IMR-90 (cell line): ENCODE measurements at regions not wholly inside any gene's neighbourhood (a gene's known extent, or its start where the extent isn't known, plus 50 kb on each side); places are given as distances from the start of the nearest gene placed in this dataset.

ENCODE experiments used
- ATAC-seq: fragments of 200-7000 bp; cut with Tn5 transposase; 2 replicates; pipeline ENCODE4 v1.9.1; 2020; ENCODE audit warnings: low read depth, mild to moderate bottlenecking, moderate library complexity
- BruUV-seq: library from RNA; stranded (reverse); fragments of 400-500 nt; replicated peaks from 2 replicates; lab custom pipeline; 2021; lab: Mats Ljungman, UMichigan
- CTCF ChIA-PET: fragments of 300-600 bp; formaldehyde crosslinking; extraction: SDS; loops from one replicate; lab custom pipeline; 2021; ENCODE audit warnings: antibody characterized with exemption; lab: Yijun Ruan, JAX
- POLR2A ChIA-PET: fragments of 300-600 bp; sonication (Branson Sonifier 250); formaldehyde crosslinking; loops from one replicate; lab custom pipeline; 2022; ENCODE audit warnings: antibody characterized with exemption; ENCODE audit not compliant: unreplicated experiment; lab: Charles Lee
- DNase-seq: peaks from one replicate; pipeline ENCODE4 v3.0.0; 2013
- H2AFZ ChIP-seq: replicated peaks from 2 replicates; pipeline ENCODE3; 2013; ENCODE audit warnings: low read length, mild to moderate bottlenecking; ENCODE audit not compliant: poor library complexity
- H2AK5ac ChIP-seq: 2 replicates; pipeline ENCODE4 v1.6.1; 2013; ENCODE audit warnings: low read depth, low read length, inconsistent platforms
- H2AK9ac ChIP-seq: replicated peaks from 2 replicates; pipeline ENCODE3; 2013; ENCODE audit warnings: mild to moderate bottlenecking, low read depth, low read length, moderate library complexity; ENCODE audit not compliant: poor library complexity
- H2BK120ac ChIP-seq: 2 replicates; pipeline ENCODE4 v1.6.1; 2013; ENCODE audit warnings: low read depth, low read length, inconsistent platforms
- H2BK15ac ChIP-seq: 3 replicates; pipeline ENCODE4 v1.6.1; 2013; ENCODE audit warnings: low read depth, low read length, inconsistent platforms
- H2BK20ac ChIP-seq: 2 replicates; pipeline ENCODE4 v1.6.1; 2013; ENCODE audit warnings: low read depth, mild to moderate bottlenecking, inconsistent platforms, low read length, moderate library complexity
- H2BK5ac ChIP-seq: 2 replicates; pipeline ENCODE4 v1.6.1; 2013; ENCODE audit warnings: mild to moderate bottlenecking, low read depth, low read length, inconsistent platforms; ENCODE audit not compliant: poor library complexity, severe bottlenecking
- H3K14ac ChIP-seq: replicated peaks from 2 replicates; pipeline ENCODE4 v1.6.1; 2013; ENCODE audit warnings: low read depth, low read length, inconsistent platforms
- H3K18ac ChIP-seq: 2 replicates; pipeline ENCODE4 v1.6.1; 2013; ENCODE audit warnings: low read depth, low read length, control low read depth
- H3K23ac ChIP-seq: 2 replicates; pipeline ENCODE4 v1.6.1; 2013; ENCODE audit warnings: low read depth, low read length, inconsistent platforms
- H3K27ac ChIP-seq: 2 replicates; pipeline ENCODE4 v1.5.1; 2013; ENCODE audit warnings: mild to moderate bottlenecking, control low read depth, low read length; ENCODE audit not compliant: insufficient read depth
- H3K27me3 ChIP-seq: 2 replicates; pipeline ENCODE4 v1.6.1; 2013; ENCODE audit warnings: low read length; ENCODE audit not compliant: control insufficient read depth, insufficient read depth
- H3K36me3 ChIP-seq: 2 replicates; pipeline ENCODE4 v1.6.1; 2013; ENCODE audit warnings: low read length, mixed read lengths; ENCODE audit not compliant: control insufficient read depth, insufficient read depth
- H3K4ac ChIP-seq: 2 replicates; pipeline ENCODE4 v1.6.1; 2013; ENCODE audit warnings: low read depth, low read length, inconsistent platforms
- H3K4me1 ChIP-seq: 2 replicates; pipeline ENCODE4 v1.6.1; 2013; ENCODE audit warnings: low read length, mixed read lengths; ENCODE audit not compliant: control insufficient read depth, insufficient read depth
- H3K4me2 ChIP-seq: 2 replicates; pipeline ENCODE4 v1.6.1; 2013; ENCODE audit warnings: low read depth, mild to moderate bottlenecking, control low read depth, low read length, moderate library complexity
- H3K4me3 ChIP-seq: 2 replicates; pipeline ENCODE4 v1.5.1; 2013; ENCODE audit warnings: low read depth, mild to moderate bottlenecking, control low read depth, low read length, moderate library complexity; ENCODE audit not compliant: insufficient read depth
- H3K56ac ChIP-seq: 2 replicates; pipeline ENCODE4 v1.6.1; 2013; ENCODE audit warnings: low read length, inconsistent platforms; ENCODE audit not compliant: insufficient read depth; ENCODE audit errors: extremely low read depth
- H3K79me1 ChIP-seq, 2 experiments: 2 replicates each; pipeline ENCODE4 v1.6.1; 2013; ENCODE audit warnings: low read length in 2 of 2, inconsistent platforms in 1 of 2, low read depth in 1 of 2
- H3K9ac ChIP-seq: 2 replicates; pipeline ENCODE4 v1.6.1; 2013; ENCODE audit warnings: low read depth, low read length, control low read depth
- H3K9me1 ChIP-seq: 2 replicates; pipeline ENCODE4 v1.6.1; 2013; ENCODE audit warnings: low read length, inconsistent platforms; ENCODE audit not compliant: insufficient read depth
- H3K9me3 ChIP-seq: 2 replicates; pipeline ENCODE4 v1.6.1; 2013; ENCODE audit warnings: low read length; ENCODE audit not compliant: control insufficient read depth, insufficient read depth
- H4K20me1 ChIP-seq: 2 replicates; pipeline ENCODE4 v1.6.1; 2013; ENCODE audit warnings: low read length, inconsistent platforms; ENCODE audit not compliant: insufficient read depth
- H4K5ac ChIP-seq: 2 replicates; pipeline ENCODE4 v1.6.1; 2013; ENCODE audit warnings: mild to moderate bottlenecking, low read depth, low read length, control low read depth
- H4K8ac ChIP-seq, 2 experiments: 2 replicates each; pipeline ENCODE4 v1.6.1; 2013; ENCODE audit warnings: low read depth in 2 of 2, low read length in 2 of 2, control low read depth in 1 of 2, inconsistent platforms in 1 of 2
- H4K91ac ChIP-seq: 2 replicates; pipeline ENCODE4 v1.6.1; 2013; ENCODE audit warnings: low read depth, low read length, inconsistent platforms; ENCODE audit not compliant: insufficient read depth
- BHLHE40 ChIP-seq: fragments of 150-350 bp; IDR thresholded peaks from 2 replicates; pipeline ENCODE4 v1.6.1; 2016; ENCODE audit warnings: mild to moderate bottlenecking, low read depth, low read length
- CEBPB ChIP-seq: IDR thresholded peaks from 2 replicates; pipeline ENCODE4 v1.6.1; 2012; ENCODE audit warnings: low read depth, low read length, improper control_type of control experiment
- CTCF ChIP-seq: conservative IDR thresholded peaks from 2 replicates; pipeline ENCODE4 v1.5.1; 2012; ENCODE audit warnings: mild to moderate bottlenecking, low read depth, low read length, improper control_type of control experiment
- ELK1 ChIP-seq: fragments of 150-350 bp; IDR thresholded peaks from 2 replicates; pipeline ENCODE4 v1.6.1; 2016; ENCODE audit warnings: low read depth, mild to moderate bottlenecking, low read length, moderate library complexity, borderline replicate concordance
- FOS ChIP-seq: fragments of 150-350 bp; IDR thresholded peaks from 2 replicates; pipeline ENCODE4 v1.6.1; 2016; ENCODE audit warnings: low read depth, low read length
- POLR2A ChIP-seq: IDR thresholded peaks from 2 replicates; pipeline ENCODE4 v1.6.1; 2012; ENCODE audit warnings: mild to moderate bottlenecking, low read depth, low read length
- WGBS, 2 experiments: methylation state at CpG; one replicate each; pipeline versions ENCODE4 v1.1.5 to v1.1.7; 2013; ENCODE audit warnings: missing lambda C conversion rate in 2 of 2; ENCODE audit not compliant: insufficient read length in 1 of 2; ENCODE audit errors: extremely low coverage in 2 of 2; 5-methylcytosine and 5-hydroxymethylcytosine counted together
- dilution Hi-C: fragments of 300-500 bp; cut with HindIII; formaldehyde crosslinking; loops from one replicate; pipeline ENCODE4 v1.14.3; 2018; ENCODE audit warnings: low sequenced_read_pairs; ENCODE audit not compliant: unreplicated experiment
- in situ Hi-C: fragments of 300-500 bp; cut with MboI; formaldehyde crosslinking; loops from 3 replicates; pipeline ENCODE4 v1.14.3; 2019; ENCODE audit warnings: low sequenced_read_pairs, inconsistent platforms, mixed read lengths
- intact Hi-C: fragments of 100-400 bp; cut with micrococcal nuclease; formaldehyde crosslinking; loops from 2 replicates; pipeline ENCODE4 v1.10.0; 2022

GRCh38 chr2:39517622-39518021 lies 80.5 kb upstream of the MAP4K3 start:
- no peak overlapping the region for H2AFZ ChIP-seq
- H3K4me3 ChIP-seq, result no peak overlapping the region
- H3K27ac ChIP-seq, result peak overlapping the region; percentile 21; the same call in 1 of the 2 replicates
- H2BK20ac ChIP-seq, result no peak overlapping the region
- H2BK5ac ChIP-seq, result no peak overlapping the region
- TF ChIP-seq ELK1, result no peak
- no peak for TF ChIP-seq FOS
- no peak for TF ChIP-seq BHLHE40
- no peak for TF ChIP-seq POLR2A
- TF ChIP-seq CEBPB, result no peak
- no peak for TF ChIP-seq CTCF
- no peaks in the 10 kb centered on the region for H4K20me1 ChIP-seq
- H3K79me1 ChIP-seq, result peaks cover 0 to 13% of the 10 kb centered on the region in 2 experiments; a peak in 2 of 4 replicates
- no peak overlapping the region for H3K14ac ChIP-seq
- POLR2A ChIA-PET, result no interaction called here
- no peak overlapping the region for H3K18ac ChIP-seq
- no peaks in the 10 kb centered on the region for H3K27me3 ChIP-seq
- BruUV-seq, result no TSS peak
- H3K4me2 ChIP-seq, result no peak overlapping the region
- in situ Hi-C loops, result loop anchor here (5.0 kb wide), 1 partner anchor 180 kb away; no protein-coding TSS in a partner anchor
- no peak overlapping the region for H3K9ac ChIP-seq
- CTCF ChIA-PET, result interaction anchor here (0.6 to 0.8 kb wide), 2 partner anchors 18 to 180 kb away, joined by 3 to 6 read pairs; no protein-coding TSS in a partner anchor
- intact Hi-C loops, result no loop called here
- peaks cover 17% of the 10 kb centered on the region for H3K9me1 ChIP-seq
- H2AK5ac ChIP-seq, result 0 out of 2 replicates have a peak overlapping the region, but pooled peaks have one; percentile 21
- no peak overlapping the region for H3K56ac ChIP-seq
- peaks cover 18% of the 10 kb centered on the region for H3K4me1 ChIP-seq
- dilution Hi-C loops, result no loop called here
- H3K4ac ChIP-seq, result peak overlapping the region; percentile 63; the same call in 1 of the 2 replicates
- peak overlapping the region in 1 of 2 experiments; percentile 37; a peak in 2 of 4 replicates for H4K8ac ChIP-seq
- H2AK9ac ChIP-seq, result no peak overlapping the region
- peak overlapping the region; percentile 53; the same call in 2 of the 3 replicates for H2BK15ac ChIP-seq
- no peak overlapping the region; the same call in 1 of the 2 replicates for H4K91ac ChIP-seq
- H3K36me3 ChIP-seq, result peaks cover 3% of the 10 kb centered on the region; the same call in 1 of the 2 replicates
- H2BK120ac ChIP-seq, result 0 out of 2 replicates have a peak overlapping the region, but pooled peaks have one; percentile 65
- H4K5ac ChIP-seq, result no peak overlapping the region
- no peak overlapping the region for H3K23ac ChIP-seq
- ATAC-seq, result no peak
- WGBS, 2 experiments, result 79% methylated on average over 2 of the region's 2 CpGs; no CpG with 5 or more reads in 1 of the 2 experiments
- no peak for DNase-seq
- H3K9me3 ChIP-seq, result peaks cover 6% of the 10 kb centered on the region
